ENCODE measurements at regions not wholly inside any gene's neighbourhood (a gene's known extent, or its start where the extent isn't known, plus 50 kb on each side); places are given as distances from the start of the nearest gene placed in this dataset.
"Not testable (repeated sequence)": the region's sequence is repeated elsewhere in the genome, so short reads cannot be mapped to it uniquely, and the experiment has no call there.

DNA sequence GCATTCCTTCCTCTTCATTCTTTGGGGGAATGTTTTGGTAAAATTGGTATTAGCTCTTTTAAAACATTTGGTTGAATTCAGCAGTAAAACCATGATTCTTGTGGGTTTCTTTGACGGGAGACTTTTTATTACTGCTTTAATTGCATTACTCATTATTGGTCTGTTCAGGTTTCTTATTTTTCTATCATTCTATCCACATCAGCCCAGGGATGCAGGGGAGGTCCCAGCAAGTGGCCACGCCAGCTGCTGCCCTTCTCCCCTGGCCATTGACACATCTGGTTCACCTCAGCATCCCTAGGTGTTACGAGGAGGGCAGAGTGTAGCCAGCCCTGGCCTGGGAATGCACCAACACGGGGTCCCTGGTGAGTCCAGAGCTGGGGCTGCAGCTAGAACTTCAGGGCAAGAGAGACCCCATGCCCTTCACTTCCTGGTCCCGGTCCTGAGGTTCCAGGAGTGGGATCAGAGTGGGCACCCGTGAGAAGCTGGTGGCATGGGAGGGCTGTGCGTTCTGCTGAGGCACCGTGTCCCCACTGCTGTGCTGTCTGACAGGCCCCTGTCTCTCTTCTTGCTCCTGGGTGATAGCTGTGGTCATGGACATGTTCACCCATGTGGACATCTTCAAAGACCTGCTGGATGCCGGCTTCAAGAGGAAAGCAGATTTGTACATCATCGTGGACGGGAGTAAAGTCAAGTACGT, 72.1 kb upstream of the THOC3 start:
- FAIRE-seq; H3K9me3 ChIP-seq; H3K27ac ChIP-seq; H3K36me3 ChIP-seq; ATAC-seq; intact Hi-C loops (cut with DNase I); H3K4me1 ChIP-seq; H3K27me3 ChIP-seq; H3K4me3 ChIP-seq: not testable (repeated sequence)
- peak in 1 of 6 donors; percentile 26 for DNase-seq
- WGBS, 2 donors = 69 to 81% methylated on average over 12 of the region's 12 CpGs

DNA sequence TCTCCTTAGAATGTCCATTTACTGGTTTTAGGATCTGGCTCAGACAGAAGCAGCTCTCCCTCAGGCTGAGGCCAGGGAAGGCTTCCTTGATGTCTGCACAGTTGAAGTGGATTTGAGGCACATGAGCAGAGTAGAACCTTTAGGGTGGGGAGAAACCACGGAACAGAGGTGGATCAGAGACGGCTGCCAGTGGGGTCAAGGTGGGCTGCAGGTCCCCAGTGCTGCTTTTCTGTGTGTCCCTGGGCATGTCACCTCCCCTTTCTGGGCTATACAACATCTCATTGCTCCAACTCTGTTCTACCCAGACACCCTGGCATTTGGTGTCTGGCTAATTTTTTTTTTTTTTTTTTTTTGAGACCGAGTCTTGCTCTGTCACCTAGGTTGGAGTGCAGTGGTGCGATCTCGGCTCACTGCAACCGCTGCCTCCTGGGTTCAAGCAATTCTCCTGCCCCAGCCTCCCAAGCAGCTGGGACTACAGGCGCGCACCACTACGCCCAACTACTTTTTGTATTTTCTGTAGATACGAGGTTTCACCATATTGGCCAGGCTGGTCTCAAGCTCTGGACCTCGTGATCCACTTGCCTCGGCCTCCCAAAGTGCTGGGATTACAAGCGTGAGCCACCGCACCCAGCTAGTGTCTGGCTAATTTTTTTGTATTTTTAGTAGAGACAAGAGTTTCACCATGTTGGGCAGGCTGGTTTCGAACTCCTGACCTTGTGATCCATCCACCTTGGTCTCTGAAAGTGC, 73.3 kb upstream of the THOC3 start:
- H3K36me3 ChIP-seq; DNase-seq; H3K27ac ChIP-seq; H3K4me3 ChIP-seq; H3K27me3 ChIP-seq; H3K4me1 ChIP-seq; H3K9me3 ChIP-seq; ATAC-seq; intact Hi-C loops (cut with DNase I); FAIRE-seq: not testable (repeated sequence)
- WGBS, 2 donors = 85 to 88% methylated on average over 14 to 15 of the region's 15 CpGs

DNA sequence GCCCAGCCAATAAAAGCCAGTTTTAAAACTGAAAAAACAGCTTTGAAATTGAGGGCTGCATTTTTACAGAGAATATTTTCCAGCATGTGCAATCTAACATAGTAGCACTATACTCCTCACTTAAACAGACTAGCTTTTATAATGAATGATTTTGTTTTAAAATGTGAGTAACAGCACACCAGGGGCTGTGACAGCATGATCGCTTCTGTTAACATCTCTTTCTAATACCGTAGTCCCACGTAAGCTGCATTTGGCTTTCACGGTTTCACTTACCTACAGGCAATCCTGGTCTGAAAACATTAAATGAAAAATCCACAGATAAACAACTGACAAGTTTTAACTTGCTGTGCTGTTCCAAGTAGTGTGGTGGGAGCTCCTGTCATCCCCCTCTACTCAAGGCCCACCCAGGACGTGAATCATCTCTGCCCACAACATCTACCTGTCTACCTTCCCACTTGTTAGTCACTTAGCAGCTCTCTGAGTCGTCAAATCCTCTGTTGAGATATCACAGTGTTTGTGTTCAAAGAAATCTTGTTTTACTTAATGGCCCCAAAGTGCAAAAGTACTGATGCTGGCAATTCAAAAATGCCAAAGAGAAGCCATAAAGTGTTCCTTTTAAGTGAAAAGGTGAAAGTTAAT, 74.0 kb upstream of the THOC3 start:
- H3K4me1 ChIP-seq; FAIRE-seq; H3K4me3 ChIP-seq; intact Hi-C loops (cut with DNase I); H3K27me3 ChIP-seq; DNase-seq; ATAC-seq; H3K27ac ChIP-seq; H3K9me3 ChIP-seq; H3K36me3 ChIP-seq: not testable (repeated sequence)
- 71 to 72% methylated on average over 6 of the region's 6 CpGs for WGBS, 2 donors

DNA sequence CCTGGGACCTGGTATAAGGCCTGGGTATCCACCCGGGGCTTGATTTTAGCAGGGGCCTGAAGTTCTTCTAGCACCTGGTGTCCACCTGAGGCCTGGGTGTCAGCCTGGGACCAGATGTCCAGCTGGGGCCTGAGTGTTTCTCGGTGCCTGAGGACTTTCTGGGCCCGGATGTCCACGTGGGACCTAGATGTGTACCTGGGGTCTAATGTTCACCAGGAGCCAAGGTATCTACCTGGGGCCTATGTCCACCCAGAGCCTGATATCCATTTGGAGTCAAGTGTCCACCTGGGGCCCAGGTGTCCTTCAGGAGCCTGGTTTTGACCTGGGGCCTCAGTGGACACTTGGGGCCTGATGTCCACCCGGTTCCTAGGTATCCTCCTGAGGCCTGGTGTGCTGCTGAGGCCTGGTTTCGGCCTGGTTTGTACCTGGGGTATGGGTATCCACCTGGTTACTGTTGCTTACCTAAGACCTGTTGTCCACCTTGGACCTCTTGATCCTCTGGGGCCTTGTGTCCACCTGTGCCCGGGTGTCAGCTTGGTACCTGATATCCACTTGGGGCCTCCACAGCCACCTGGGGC, 75.2 kb upstream of the THOC3 start:
- H3K27ac ChIP-seq; intact Hi-C loops (cut with DNase I); H3K27me3 ChIP-seq; ATAC-seq; H3K36me3 ChIP-seq; H3K9me3 ChIP-seq; H3K4me3 ChIP-seq; FAIRE-seq; H3K4me1 ChIP-seq: not testable (repeated sequence)
- peak in 1 of 6 donors; percentile 28 for DNase-seq
- 70 to 79% methylated on average over 6 to 7 of the region's 7 CpGs for WGBS, 2 donors

DNA sequence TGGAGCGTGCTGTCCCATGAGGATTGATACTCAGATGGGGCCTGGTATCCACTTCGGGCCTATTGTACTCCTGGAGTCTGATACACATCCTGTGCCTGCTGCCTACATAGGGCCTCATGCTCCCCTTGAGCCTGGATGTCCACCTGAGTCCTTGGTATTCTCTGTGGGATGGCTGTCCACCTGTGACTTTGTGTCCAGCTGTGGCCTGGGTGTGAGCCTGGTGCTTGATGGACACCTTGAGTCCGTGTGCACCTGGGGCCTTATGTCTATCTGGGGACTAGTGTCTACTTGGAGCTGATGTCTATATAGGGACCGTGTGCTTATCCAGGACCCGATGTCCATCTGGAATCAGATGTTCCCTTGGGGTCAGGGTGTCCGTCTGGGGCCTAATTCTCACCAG, 75.9 kb upstream of the THOC3 start:
- ATAC-seq; H3K27me3 ChIP-seq; H3K9me3 ChIP-seq; H3K4me1 ChIP-seq; FAIRE-seq; H3K4me3 ChIP-seq; DNase-seq; intact Hi-C loops (cut with DNase I); H3K27ac ChIP-seq; H3K36me3 ChIP-seq: not testable (repeated sequence)
- WGBS, 2 donors = 83 to 87% methylated on average over 5 to 6 of the region's 6 CpGs

DNA sequence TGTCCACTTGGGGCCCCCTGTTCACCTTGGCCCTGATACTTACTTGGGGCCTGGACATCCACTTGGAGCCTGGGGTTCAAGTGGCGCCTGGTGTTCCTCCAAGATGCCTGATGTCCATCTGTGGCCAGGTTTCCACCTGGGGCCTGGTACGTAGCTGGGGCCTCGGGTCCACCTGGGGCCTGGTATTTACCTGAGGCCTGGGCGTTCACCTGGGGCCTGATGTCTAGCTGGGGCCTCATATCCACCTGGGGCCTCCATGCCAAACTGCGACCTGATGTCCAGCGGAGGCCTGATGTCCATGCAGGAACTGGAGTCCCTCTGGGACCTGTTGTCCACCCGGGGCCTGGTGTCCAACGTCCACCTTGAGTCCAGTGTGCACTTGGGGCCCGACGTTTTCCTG, 76.3 kb upstream of the THOC3 start:
- intact Hi-C loops (cut with DNase I); FAIRE-seq; H3K4me1 ChIP-seq; H3K9me3 ChIP-seq; DNase-seq; H3K27me3 ChIP-seq; ATAC-seq; H3K4me3 ChIP-seq; H3K27ac ChIP-seq; H3K36me3 ChIP-seq: not testable (repeated sequence)
- 89 to 95% methylated on average over 6 to 7 of the region's 10 CpGs for WGBS, 2 donors

DNA sequence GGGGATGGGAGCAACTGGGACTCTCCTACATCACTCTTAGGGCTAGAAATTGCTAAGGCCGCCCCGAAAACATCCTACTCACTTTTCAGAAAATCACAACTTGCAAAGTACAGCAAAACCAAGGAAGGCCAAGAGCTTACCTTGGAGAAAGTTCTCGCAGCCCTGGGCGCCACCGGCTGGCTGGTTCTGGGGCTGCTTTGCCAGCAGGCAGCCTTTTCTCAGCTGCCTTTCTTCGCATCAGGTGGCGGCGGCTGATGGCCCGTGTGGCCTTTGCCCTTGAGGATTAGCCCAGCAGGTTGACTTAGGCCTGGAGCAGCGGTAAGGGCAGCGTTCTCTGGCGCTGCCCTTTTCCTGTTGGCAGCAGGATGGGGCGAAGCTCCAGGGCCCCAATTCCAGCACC, 77.3 kb upstream of the THOC3 start:
- H3K4me1 ChIP-seq; ATAC-seq; H3K27me3 ChIP-seq; FAIRE-seq; intact Hi-C loops (cut with DNase I); H3K9me3 ChIP-seq; H3K36me3 ChIP-seq; H3K27ac ChIP-seq; DNase-seq; H3K4me3 ChIP-seq: not testable (repeated sequence)
- WGBS, 2 donors = 56 to 58% methylated on average over 7 to 11 of the region's 13 CpGs

DNA sequence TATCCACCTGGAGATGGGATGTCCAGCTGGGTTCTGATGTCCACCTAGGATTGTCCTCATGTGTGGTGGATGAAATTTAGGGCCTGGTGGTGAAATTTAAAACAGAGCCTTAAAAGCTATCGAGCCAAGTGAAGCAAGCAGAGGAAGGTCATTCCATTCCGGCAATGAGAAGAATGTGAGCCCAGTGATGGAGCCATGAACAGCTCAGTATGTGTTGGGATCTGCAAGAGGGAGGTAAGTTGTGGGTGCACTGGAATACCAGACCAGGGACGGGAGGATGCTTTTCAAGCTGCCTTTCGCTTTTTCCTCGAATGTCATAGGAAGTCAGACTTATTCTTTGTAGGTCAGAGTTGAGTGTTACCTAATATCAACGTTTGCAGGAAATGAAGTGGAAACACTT, 80.6 kb upstream of the THOC3 start:
- H3K9me3 ChIP-seq; H3K36me3 ChIP-seq; H3K4me3 ChIP-seq; H3K27me3 ChIP-seq; DNase-seq; ATAC-seq; H3K27ac ChIP-seq; H3K4me1 ChIP-seq; FAIRE-seq; intact Hi-C loops (cut with DNase I): not testable (repeated sequence)
- WGBS, 2 donors = 82 to 91% methylated on average over 6 of the region's 6 CpGs

DNA sequence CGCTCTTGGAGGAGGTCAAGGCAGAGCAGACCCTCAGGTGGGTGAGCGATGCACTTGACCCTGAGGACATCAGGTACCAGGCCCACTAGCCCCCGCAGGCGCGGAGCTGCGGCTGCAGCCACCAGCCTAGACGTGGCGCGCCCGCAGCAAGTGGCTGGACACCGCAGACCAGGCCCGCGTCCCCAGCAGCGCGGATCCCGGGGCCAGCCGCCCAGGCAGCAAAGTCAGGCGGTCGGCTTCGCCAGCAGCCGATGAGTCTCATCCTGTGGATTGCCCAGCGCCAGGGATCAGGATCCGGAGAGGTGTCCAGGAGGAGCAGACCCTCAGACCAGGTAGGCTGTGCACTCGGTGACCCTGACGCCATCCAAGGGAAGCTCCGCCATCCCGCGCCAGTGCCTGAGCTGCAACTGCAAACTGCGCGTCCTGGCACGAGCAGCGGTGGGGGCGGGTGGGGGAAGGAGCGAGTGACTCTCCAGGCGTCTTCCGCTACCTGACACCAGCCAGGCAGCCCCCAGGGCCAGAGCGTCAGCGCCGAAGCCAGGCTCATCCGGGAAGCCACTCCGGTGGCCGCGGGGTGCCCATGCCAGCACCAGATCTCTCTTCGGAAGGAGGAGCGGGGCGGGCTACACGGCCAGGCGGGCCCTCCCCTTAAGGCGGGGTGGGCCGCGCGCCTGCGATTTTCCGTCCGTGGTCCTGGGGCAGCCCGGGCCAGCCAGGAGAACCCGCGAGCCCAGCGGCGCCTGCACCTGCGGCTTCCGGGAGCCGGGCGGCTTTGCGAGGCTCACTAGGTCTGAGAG, 92.6 kb upstream of the THOC3 start:
- H3K9me3 ChIP-seq; H3K27ac ChIP-seq; H3K27me3 ChIP-seq; H3K4me1 ChIP-seq; FAIRE-seq; H3K4me3 ChIP-seq; H3K36me3 ChIP-seq; intact Hi-C loops (cut with DNase I): not testable (repeated sequence)
- 1 to 3% methylated on average over 15 to 19 of the region's 65 CpGs for WGBS, 2 donors
- DNase-seq (peak in 1 of 6 donors; percentile 21), ATAC-seq (peak; percentile 86 to 94 (median 93))

DNA sequence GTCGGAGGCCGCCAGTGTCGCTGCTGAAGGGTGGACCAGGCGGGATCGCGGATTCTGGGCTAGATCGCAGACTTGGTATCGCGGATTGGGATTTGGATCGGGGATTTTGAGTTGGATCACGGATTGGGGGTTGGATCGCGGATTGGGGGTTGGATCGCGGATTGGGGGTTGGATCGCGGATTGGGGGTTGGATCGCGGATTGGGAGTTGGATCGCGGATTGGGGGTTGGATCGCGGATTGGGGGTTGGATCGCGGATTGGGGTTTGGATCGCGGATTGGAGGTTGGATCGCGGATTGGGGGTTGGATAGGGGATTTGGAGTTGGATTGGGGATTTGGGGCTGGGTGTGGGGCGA, 93.1 kb upstream of the THOC3 start:
- H3K36me3 ChIP-seq; H3K9me3 ChIP-seq; H3K27ac ChIP-seq; H3K4me3 ChIP-seq; ATAC-seq; FAIRE-seq; intact Hi-C loops (cut with DNase I); H3K4me1 ChIP-seq; H3K27me3 ChIP-seq: not testable (repeated sequence)
- WGBS, 2 donors = 22 to 27% methylated on average over 20 to 22 of the region's 30 CpGs
- DNase-seq = peak in 1 of 6 donors; percentile 45

DNA sequence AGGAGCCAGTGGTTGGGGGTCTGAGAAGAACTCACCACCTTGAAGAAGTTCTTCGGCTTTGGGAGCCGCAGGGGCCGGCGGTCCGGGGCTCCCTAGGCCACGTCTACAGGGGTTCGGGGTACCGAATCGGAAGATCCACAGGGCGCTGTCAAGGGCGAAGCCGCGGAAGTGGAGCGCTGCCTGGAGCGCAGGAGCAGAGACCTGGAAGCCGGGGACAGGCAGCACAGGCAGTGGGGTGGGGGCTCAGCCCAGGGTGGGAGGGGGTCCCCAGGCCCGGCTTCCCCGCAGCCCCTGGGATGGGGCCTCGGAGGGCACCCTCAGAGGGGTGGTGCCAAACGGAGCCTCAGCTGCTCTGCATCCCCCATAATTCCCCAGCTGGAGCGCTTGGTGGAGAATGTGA, 93.5 kb upstream of the THOC3 start:
- ATAC-seq = peak in 2 of 4 donors; percentile 13 to 31
- H3K4me1 ChIP-seq; H3K9me3 ChIP-seq; FAIRE-seq; H3K27ac ChIP-seq; H3K4me3 ChIP-seq; H3K27me3 ChIP-seq; H3K36me3 ChIP-seq; DNase-seq; intact Hi-C loops (cut with DNase I): not testable (repeated sequence)
- WGBS, 2 donors = 60% methylated on average over 12 of the region's 21 CpGs; no CpG with 5 or more reads in 1 of the 2 donors

Measured in pancreas (tissue), 10 donors.